ENCODE measurements at regions not wholly inside any gene's neighbourhood (a gene's known extent, or its start where the extent isn't known, plus 50 kb on each side); places are given as distances from the start of the nearest gene placed in this dataset.

- no peak for TF ChIP-seq CTCF (IDR thresholded peaks at IDR 0.05; ENCODE audit: insufficient read depth, low read depth, low read length, missing control alignments)
- no peak for DNase-seq (ENCODE audit: low read depth)
- H3K4me3 ChIP-seq (ENCODE audit: low read length) = no peak overlapping the region
Measured at GRCh38 chr14:89586258-89587135, 169.5 kb upstream of the FOXN3 start.

DNA sequence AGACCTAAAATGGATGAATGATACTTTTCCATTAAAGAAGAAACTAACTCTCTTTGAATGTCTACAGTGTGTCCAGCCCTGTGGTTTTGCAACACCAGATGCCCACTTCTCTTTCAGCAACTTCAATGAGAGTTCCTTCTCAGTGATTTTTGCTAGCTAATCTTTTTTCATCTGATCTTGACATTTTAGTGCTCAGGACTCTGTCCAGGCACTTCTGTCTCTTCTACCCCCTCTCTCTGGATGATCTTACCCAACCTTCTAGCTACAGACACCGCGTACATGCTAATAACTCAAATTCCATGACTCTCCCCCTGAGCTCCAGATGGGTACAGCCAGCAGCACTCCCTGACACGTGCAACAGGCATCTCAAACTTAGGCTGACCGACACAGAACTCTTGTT is 161.1 kb upstream of the FOXN3 start:
- no peak for TF ChIP-seq CTCF (IDR thresholded peaks at IDR 0.05; ENCODE audit: insufficient read depth, low read depth, low read length, missing control alignments)
- no peak for DNase-seq (ENCODE audit: low read depth)

DNA sequence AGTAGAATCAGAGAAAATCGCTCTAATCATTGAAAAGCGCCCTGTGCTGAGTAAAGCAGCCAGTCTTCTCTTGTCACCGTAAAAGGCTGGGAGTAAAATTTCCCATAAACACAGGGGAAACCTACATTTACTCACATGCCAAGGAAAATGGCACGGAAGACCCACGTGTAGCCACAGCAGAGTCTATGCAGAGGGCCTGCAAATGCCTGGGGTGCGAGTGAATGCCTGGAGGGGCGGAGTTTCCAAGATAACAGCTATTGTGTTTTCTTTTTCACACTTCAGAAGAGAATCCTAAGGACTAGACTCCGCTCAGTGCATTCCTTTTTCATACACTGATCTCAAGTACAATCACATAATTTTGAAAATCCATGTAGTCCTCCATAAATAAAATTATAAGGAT is 159.9 kb upstream of the FOXN3 start:
- no peak for DNase-seq (ENCODE audit: low read depth)
- H3K4me3 ChIP-seq (ENCODE audit: low read length) = no peak overlapping the region
- TF ChIP-seq CTCF (IDR thresholded peaks at IDR 0.05; ENCODE audit: insufficient read depth, low read depth, low read length, missing control alignments) = no peak

More for the DNA sequence above, 161.1 kb upstream of the FOXN3 start:
- H3K4me3 ChIP-seq (ENCODE audit: low read length) = no peak overlapping the region

GRCh38 chr14:89576145-89576927 is 159.3 kb upstream of the FOXN3 start:
- DNase-seq (ENCODE audit: low read depth) = no peak
- no peak for TF ChIP-seq CTCF (IDR thresholded peaks at IDR 0.05; ENCODE audit: insufficient read depth, low read depth, low read length, missing control alignments)
- H3K4me3 ChIP-seq (ENCODE audit: low read length) = no peak overlapping the region

- no peak for TF ChIP-seq CTCF (IDR thresholded peaks at IDR 0.05; ENCODE audit: insufficient read depth, low read depth, low read length, missing control alignments)
Measured at GRCh38 chr14:89575386-89576061, 158.5 kb upstream of the FOXN3 start.

DNA sequence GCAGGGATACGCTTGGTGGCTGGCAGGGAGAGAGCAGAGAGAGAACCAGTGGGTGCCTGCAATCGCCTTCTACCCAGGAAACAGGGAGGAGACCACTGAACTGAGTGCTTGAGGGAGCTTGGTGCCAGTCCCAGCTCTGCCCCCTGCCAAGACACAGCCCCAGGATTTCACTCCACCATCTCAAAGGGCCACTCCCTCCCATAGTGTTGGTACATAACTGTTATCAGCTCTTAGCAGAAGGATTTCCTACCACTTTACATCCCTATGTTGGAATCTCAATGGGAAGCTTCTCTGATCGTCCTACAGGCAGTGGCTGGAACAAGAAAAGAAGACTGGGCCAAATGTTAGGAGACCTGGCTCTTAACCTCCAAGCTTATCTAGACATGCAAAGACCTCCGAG is 157.4 kb upstream of the FOXN3 start:
- no peak for DNase-seq (ENCODE audit: low read depth)
- no peak for TF ChIP-seq CTCF (IDR thresholded peaks at IDR 0.05; ENCODE audit: insufficient read depth, low read depth, low read length, missing control alignments)
- H3K4me3 ChIP-seq (ENCODE audit: low read length) = no peak overlapping the region

More at GRCh38 chr14:89575386-89576061, 158.5 kb upstream of the FOXN3 start:
- no peak overlapping the region for H3K4me3 ChIP-seq (ENCODE audit: low read length)
- no peak for DNase-seq (ENCODE audit: low read depth)
